ENCODE measurements at regions not wholly inside any gene's neighbourhood (a gene's known extent, or its start where the extent isn't known, plus 50 kb on each side); places are given as distances from the start of the nearest gene placed in this dataset.

GRCh38 chr14:38735005-38735404 lies 368.0 kb downstream of the SEC23A start:
- DNase-seq (ENCODE audit: low read depth, low spot score): no peak
- in situ Hi-C loops (cut with HindIII; ENCODE audit: low sequenced_read_pairs): no loop called here
- no peak overlapping the region for H3K4me3 ChIP-seq (ENCODE audit: low read depth, low read length)
- TF ChIP-seq CTCF (IDR thresholded peaks at IDR 0.05; ENCODE audit: low read depth, low read length): no peak

GRCh38 chr14:38731962-38732361 lies 371.1 kb downstream of the SEC23A start:
- in situ Hi-C loops (cut with HindIII; ENCODE audit: low sequenced_read_pairs): no loop called here
- H3K4me3 ChIP-seq (ENCODE audit: low read depth, low read length): no peak overlapping the region
- TF ChIP-seq CTCF (IDR thresholded peaks at IDR 0.05; ENCODE audit: low read depth, low read length): no peak
- DNase-seq (ENCODE audit: low read depth, low spot score): no peak

- no peak for TF ChIP-seq CTCF (IDR thresholded peaks at IDR 0.05; ENCODE audit: low read depth, low read length)
- no peak for DNase-seq (ENCODE audit: low read depth, low spot score)
- no peak overlapping the region for H3K4me3 ChIP-seq (ENCODE audit: low read depth, low read length)
- in situ Hi-C loops (cut with HindIII; ENCODE audit: low sequenced_read_pairs): no loop called here
These were observed 372.6 kb downstream of the SEC23A start for GRCh38 chr14:38730420-38730819.

- no peak for DNase-seq (ENCODE audit: low read depth, low spot score)
- in situ Hi-C loops (cut with HindIII; ENCODE audit: low sequenced_read_pairs): no loop called here
- H3K4me3 ChIP-seq (ENCODE audit: low read depth, low read length): no peak overlapping the region
- no peak for TF ChIP-seq CTCF (IDR thresholded peaks at IDR 0.05; ENCODE audit: low read depth, low read length)
These were observed 375.3 kb downstream of the SEC23A start for GRCh38 chr14:38727731-38728130.

- in situ Hi-C loops (cut with HindIII; ENCODE audit: low sequenced_read_pairs): no loop called here
- no peak overlapping the region for H3K4me3 ChIP-seq (ENCODE audit: low read depth, low read length)
- no peak for TF ChIP-seq CTCF (IDR thresholded peaks at IDR 0.05; ENCODE audit: low read depth, low read length)
- no peak for DNase-seq (ENCODE audit: low read depth, low spot score)
These were observed 378.4 kb downstream of the SEC23A start for GRCh38 chr14:38724621-38725020.

- TF ChIP-seq CTCF (IDR thresholded peaks at IDR 0.05; ENCODE audit: low read depth, low read length): no peak
- no peak overlapping the region for H3K4me3 ChIP-seq (ENCODE audit: low read depth, low read length)
- no peak for DNase-seq (ENCODE audit: low read depth, low spot score)
- in situ Hi-C loops (cut with HindIII; ENCODE audit: low sequenced_read_pairs): no loop called here
These were observed 379.1 kb downstream of the SEC23A start for GRCh38 chr14:38723959-38724358.

- in situ Hi-C loops (cut with HindIII; ENCODE audit: low sequenced_read_pairs): no loop called here
- TF ChIP-seq CTCF (IDR thresholded peaks at IDR 0.05; ENCODE audit: low read depth, low read length): no peak
- DNase-seq (ENCODE audit: low read depth, low spot score): no peak
- no peak overlapping the region for H3K4me3 ChIP-seq (ENCODE audit: low read depth, low read length)
These were observed 379.8 kb downstream of the SEC23A start for GRCh38 chr14:38723277-38723676.
